ENCODE measurements at regions not wholly inside any gene's neighbourhood (a gene's known extent, or its start where the extent isn't known, plus 50 kb on each side); places are given as distances from the start of the nearest gene placed in this dataset.

DNA sequence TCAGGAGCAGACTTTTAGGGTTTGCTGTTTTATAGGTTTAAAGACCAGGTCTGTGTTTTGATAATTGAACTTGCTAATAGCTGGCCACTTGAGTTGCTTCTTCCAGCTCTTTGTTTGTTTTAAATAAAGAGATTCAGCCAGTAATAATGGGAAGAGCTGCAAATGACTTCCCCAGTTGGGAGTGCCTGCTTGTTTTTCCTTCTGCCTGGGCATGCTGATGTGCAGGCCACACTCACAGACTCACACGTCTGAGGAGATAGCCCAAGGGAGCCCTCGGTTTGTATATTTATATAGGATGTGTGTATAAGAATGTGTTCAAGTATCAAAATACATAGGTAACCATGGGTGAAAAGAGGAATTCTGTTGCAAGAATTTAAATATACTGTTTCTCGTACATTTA, 78.2 kb upstream of the BOC start:
- H2AFZ ChIP-seq (ENCODE audit: low read depth, low read length) = no peak overlapping the region

More for the DNA sequence above, 78.2 kb upstream of the BOC start:
- ATAC-seq (no peak), DNase-seq (ENCODE audit: extremely low read depth in 1 of 4, low spot score in 3 of 4) (no peak), FAIRE-seq (no peak)
- Histone ChIP-seq H3K9ac (ENCODE audit: insufficient read depth in 1 of 2, low read depth in 2 of 2, low read length in 2 of 2) (no peak overlapping the region), H4K20me1 (replicated peaks; ENCODE audit: control insufficient read depth, insufficient read depth, low read length) (no peaks in the 10 kb centered on the region), H3K79me2 (ENCODE audit: control insufficient read depth, insufficient read depth, low read length) (no peaks in the 10 kb centered on the region), H3K9me3 (replicated peaks; ENCODE audit: control insufficient read depth, insufficient read depth, low read depth, low read length) (no peaks in the 10 kb centered on the region), H3K27ac (ENCODE audit: extremely low read depth, low read depth, low read length) (no peak overlapping the region), H3K9me1 (ENCODE audit: control insufficient read depth, insufficient read depth, low read length) (no peaks in the 10 kb centered on the region), H3K36me3 (ENCODE audit: control insufficient read depth, insufficient read depth, low read length) (no peaks in the 10 kb centered on the region), H3K4me3 (no peak overlapping the region), H3K27me3 (ENCODE audit: control insufficient read depth in 2 of 2, insufficient read depth in 2 of 2, low read length in 2 of 2) (no peaks in the 10 kb centered on the region), H3K4me2 (ENCODE audit: insufficient read depth, low read length) (no peak overlapping the region), H3K4me1 (replicated peaks in 1 of 2; ENCODE audit: control insufficient read depth in 2 of 2, insufficient read depth in 2 of 2, low read length in 2 of 2) (no peaks in the 10 kb centered on the region)
- CTCF ChIA-PET (ENCODE audit: low intra/inter-chr PET ratio) = no interaction called here
- in situ Hi-C loops (cut with MboI) = no loop called here
- BruUV-seq (replicated peaks) = no TSS peak
- intact Hi-C loops (cut with micrococcal nuclease) = no loop called here
- 0% methylated on average over 3 of the region's 3 CpGs for WGBS (ENCODE audit: insufficient coverage, low coverage, missing lambda C conversion rate)
- POLR2A ChIA-PET = interaction anchor here (0.7 to 0.8 kb wide), 2 partner anchors 155 to 443 kb away, joined by 3 read pairs; no protein-coding TSS in a partner anchor
- TF ChIP-seq NFXL1 (CRISPR knock-in tag; IDR thresholded peaks at IDR 0.05) (no peak), ESRRB (CRISPR knock-in tag; IDR thresholded peaks at IDR 0.05; ENCODE audit: borderline replicate concordance) (no peak), MECOM (CRISPR knock-in tag; IDR thresholded peaks at IDR 0.05) (no peak), ZNF324 (CRISPR knock-in tag; IDR thresholded peaks at IDR 0.05) (no peak), TAF7 (tag; IDR thresholded peaks at IDR 0.05) (no peak), UBTF (IDR thresholded peaks at IDR 0.05; ENCODE audit: borderline replicate concordance in 1 of 2, low read depth in 2 of 2, low read length in 2 of 2) (no peak), SRSF3 (IDR thresholded peaks at IDR 0.05; ENCODE audit: insufficient read depth, low read length) (no peak), MBD1 (CRISPR knock-in tag; IDR thresholded peaks at IDR 0.05) (no peak), ZNF586 (CRISPR knock-in tag; conservative IDR thresholded peaks at IDR 0.05) (no peak)
- TF ChIP-seq, protein P1, sequence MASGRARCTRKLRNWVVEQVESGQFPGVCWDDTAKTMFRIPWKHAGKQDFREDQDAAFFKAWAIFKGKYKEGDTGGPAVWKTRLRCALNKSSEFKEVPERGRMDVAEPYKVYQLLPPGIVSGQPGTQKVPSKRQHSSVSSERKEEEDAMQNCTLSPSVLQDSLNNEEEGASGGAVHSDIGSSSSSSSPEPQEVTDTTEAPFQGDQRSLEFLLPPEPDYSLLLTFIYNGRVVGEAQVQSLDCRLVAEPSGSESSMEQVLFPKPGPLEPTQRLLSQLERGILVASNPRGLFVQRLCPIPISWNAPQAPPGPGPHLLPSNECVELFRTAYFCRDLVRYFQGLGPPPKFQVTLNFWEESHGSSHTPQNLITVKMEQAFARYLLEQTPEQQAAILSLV (tag; IDR thresholded peaks at IDR 0.05) = no peak

Data from K562 (cell line).